C4-2B (cell line): ENCODE measurements at regions not wholly inside any gene's neighbourhood (a gene's known extent, or its start where the extent isn't known, plus 50 kb on each side); places are given as distances from the start of the nearest gene placed in this dataset.

Experiments used
- H3K27ac ChIP-seq: fragments of 450-650 bp; 2 replicates; pipeline ENCODE4 v1.5.1; 2017
- CTCF ChIP-seq: fragments of 450-650 bp; conservative IDR thresholded peaks from 2 replicates; pipeline ENCODE4 v1.5.1; 2017; ENCODE audit warnings: mild to moderate bottlenecking
- ZFX ChIP-seq: fragments of 450-650 bp; IDR thresholded peaks from 2 replicates; pipeline ENCODE4 v1.6.1; 2017

- H3K27ac ChIP-seq = no peak overlapping the region
- TF ChIP-seq ZFX (no peak), CTCF (no peak)
Observed at GRCh38 chr1:79629414-79629813, 622.9 kb upstream of the ADGRL4 start.

GRCh38 chr1:79617777-79618176, 611.2 kb upstream of the ADGRL4 start:
- TF ChIP-seq ZFX = no peak
- TF ChIP-seq CTCF = peak; percentile 55
- no peak overlapping the region for H3K27ac ChIP-seq

GRCh38 chr1:79614762-79615161, 608.2 kb upstream of the ADGRL4 start:
- TF ChIP-seq CTCF (no peak), ZFX (no peak)
- H3K27ac ChIP-seq = no peak overlapping the region

GRCh38 chr1:79614106-79614505, 607.6 kb upstream of the ADGRL4 start:
- no peak for TF ChIP-seq CTCF
- TF ChIP-seq ZFX = no peak
- H3K27ac ChIP-seq = no peak overlapping the region

GRCh38 chr1:79613046-79613445, 606.5 kb upstream of the ADGRL4 start:
- TF ChIP-seq CTCF = no peak
- TF ChIP-seq ZFX = no peak
- H3K27ac ChIP-seq = no peak overlapping the region

- TF ChIP-seq CTCF (no peak), ZFX (no peak)
Observed at GRCh38 chr1:79604490-79605198, 598.1 kb upstream of the ADGRL4 start.

GRCh38 chr1:79603843-79604242, 597.3 kb upstream of the ADGRL4 start:
- H3K27ac ChIP-seq = no peak overlapping the region
- TF ChIP-seq ZFX = no peak
- TF ChIP-seq CTCF = no peak

More at GRCh38 chr1:79604490-79605198, 598.1 kb upstream of the ADGRL4 start:
- H3K27ac ChIP-seq = no peak overlapping the region
